ENCODE measurements at regions not wholly inside any gene's neighbourhood (a gene's known extent, or its start where the extent isn't known, plus 50 kb on each side); places are given as distances from the start of the nearest gene placed in this dataset.

- TF ChIP-seq CTCF (conservative IDR thresholded peaks at IDR 0.05) = no peak
- H3K27ac ChIP-seq = no peak overlapping the region
Measured at GRCh38 chr15:77812664-77813063, 180.0 kb upstream of the LINGO1 start.

- no peak for TF ChIP-seq CTCF (conservative IDR thresholded peaks at IDR 0.05)
- no peak overlapping the region for H3K27ac ChIP-seq
Measured at GRCh38 chr15:77811270-77811669, 178.6 kb upstream of the LINGO1 start.

- no peak for TF ChIP-seq CTCF (conservative IDR thresholded peaks at IDR 0.05)
- H3K27ac ChIP-seq = no peak overlapping the region
Measured at GRCh38 chr15:77810130-77810571, 177.4 kb upstream of the LINGO1 start.

- TF ChIP-seq CTCF (conservative IDR thresholded peaks at IDR 0.05) = no peak
- H3K27ac ChIP-seq = no peak overlapping the region
Measured at GRCh38 chr15:77808581-77809177, 176.0 kb upstream of the LINGO1 start.

- TF ChIP-seq CTCF (conservative IDR thresholded peaks at IDR 0.05) = no peak
- no peak overlapping the region for H3K27ac ChIP-seq
Measured at GRCh38 chr15:77808075-77808474, 175.4 kb upstream of the LINGO1 start.

GRCh38 chr15:77807611-77808010, 174.9 kb upstream of the LINGO1 start:
- no peak overlapping the region for H3K27ac ChIP-seq
- no peak for TF ChIP-seq CTCF (conservative IDR thresholded peaks at IDR 0.05)

- no peak for TF ChIP-seq CTCF (conservative IDR thresholded peaks at IDR 0.05)
- no peak overlapping the region for H3K27ac ChIP-seq
Measured at GRCh38 chr15:77807115-77807514, 174.4 kb upstream of the LINGO1 start.

All from VCaP (cell line).